IPS-NIHi7 (cell line): ENCODE measurements at regions not wholly inside any gene's neighbourhood (a gene's known extent, or its start where the extent isn't known, plus 50 kb on each side); places are given as distances from the start of the nearest gene placed in this dataset.

Experiments used
- DNase-seq: peaks from one replicate; pipeline ENCODE4 v3.0.0; 2012; ENCODE audit warnings: mixed read lengths; ENCODE audit errors: extremely low spot score

DNA sequence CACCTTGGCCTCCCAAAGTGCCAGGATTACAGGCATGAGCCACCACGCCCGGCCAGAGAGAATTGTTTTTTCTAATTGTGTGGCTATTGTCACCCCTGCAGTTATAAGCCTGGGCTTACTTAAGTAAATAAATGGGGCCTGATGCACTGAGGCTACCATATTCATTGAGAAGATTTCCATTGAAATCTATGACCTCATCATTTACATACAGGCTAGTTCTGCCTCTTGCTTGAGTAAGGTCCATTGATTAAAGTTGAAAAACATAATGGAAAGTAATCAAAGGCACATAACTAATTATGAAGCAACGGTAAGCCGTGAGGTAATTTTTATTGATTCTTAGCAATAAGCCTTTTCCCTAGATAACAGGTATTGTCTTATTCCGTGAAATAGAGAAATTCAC, 788.9 kb downstream of the ADGRL2 start:
- DNase-seq = no peak

DNA sequence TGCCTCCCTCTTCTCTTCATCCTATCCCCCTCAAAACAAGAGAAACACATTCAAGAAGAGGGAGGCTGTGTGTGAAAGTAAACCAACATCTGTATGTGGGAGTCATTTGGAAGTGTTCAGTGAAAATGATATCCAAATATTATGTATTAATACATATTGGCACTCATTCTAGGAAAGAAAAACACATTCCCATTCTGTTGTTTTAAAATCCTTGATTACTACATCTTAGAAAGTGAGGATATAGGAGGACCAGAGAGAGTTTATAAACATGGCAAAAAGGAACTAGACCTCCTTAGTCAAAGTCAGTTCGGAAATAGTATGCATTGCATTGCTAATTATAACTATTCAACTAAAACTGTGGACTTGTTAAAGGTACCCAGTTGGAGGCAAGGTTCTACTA, 786.6 kb downstream of the ADGRL2 start:
- no peak for DNase-seq

DNA sequence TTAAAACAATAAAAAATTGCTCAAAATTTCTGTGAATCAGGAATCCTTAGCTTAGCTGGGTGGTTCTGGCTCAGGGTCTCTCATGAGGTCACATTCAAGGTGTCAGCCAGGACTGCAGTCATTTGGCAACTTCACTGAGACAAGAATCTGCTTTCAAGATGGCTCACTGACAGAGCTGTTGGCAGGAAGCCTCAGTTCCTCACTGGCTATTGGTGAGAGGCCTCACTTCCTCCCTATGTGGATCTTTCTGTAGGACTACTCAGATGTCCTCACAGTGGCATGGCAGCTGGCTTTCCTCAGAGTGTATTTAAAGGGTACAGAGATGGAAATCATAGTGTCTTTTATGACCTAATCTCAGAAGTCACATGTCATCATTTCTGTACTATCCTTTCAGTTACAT, 785.7 kb downstream of the ADGRL2 start:
- DNase-seq = no peak

DNA sequence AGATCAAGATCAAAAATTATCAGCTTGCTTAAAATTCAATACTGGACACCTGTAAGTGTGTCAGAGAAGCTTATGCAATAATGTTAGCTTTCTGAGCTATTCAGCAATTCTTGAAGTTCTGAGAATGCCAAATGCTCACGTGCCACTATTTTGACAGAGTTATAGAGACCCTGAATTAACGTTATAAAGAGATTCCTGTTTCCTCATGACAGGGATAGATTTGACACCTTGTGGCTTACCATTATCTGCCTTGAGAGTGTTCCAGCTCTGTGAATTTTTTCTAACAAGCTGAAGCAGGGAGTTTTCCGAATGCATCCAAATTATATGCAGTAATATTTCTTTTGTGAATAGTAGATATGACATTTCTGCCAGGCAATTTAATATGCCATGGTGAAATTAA, 781.6 kb downstream of the ADGRL2 start:
- DNase-seq = no peak

DNA sequence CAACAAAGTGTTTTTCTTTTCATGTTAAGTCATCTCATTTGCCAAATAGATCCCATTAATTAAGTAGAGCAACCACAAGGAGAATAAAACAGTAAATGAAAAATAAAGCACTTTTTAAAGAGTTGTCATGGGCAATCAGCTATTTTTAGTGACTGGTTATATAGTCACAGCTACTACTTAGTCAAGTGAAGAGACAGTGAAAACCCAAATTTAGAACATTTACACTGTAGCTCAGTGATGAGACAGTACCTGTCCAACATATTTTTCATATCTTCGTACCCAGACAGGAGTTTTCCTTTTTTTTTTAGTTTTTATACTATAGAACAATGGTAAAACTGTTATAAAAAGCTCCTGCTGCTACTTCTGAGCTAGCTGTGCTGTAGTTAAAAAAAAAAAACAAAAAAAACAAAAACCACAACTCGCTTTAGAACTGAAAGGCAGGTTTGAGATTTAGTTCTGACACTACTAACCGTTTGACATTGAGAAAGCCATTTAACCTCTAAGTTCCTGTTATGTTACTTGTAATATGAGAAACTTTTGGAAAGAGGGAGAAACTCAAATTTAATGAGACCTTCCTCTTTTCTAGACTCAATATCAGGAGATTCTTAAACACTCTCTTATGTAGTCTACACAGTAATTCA, 777.5 kb downstream of the ADGRL2 start:
- DNase-seq = no peak

DNA sequence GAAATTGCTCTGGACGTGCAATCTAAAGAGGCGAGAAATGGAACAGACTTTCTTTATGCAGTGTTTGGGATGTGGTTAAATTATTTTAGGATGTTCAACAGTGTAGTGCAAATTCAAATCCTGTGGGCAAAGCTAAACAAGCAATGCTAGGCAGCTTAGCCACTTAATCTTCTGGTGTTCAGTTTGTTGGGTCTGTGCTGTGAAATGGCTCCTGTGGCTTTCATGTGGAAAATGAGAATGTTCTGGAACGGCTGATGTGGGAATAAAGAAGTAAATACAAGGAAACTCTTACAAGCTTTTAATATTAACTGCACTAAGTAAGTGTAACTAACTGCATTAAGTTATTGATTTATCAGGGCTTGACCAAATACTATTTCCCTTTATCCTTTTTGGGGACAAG, 766.6 kb downstream of the ADGRL2 start:
- no peak for DNase-seq

DNA sequence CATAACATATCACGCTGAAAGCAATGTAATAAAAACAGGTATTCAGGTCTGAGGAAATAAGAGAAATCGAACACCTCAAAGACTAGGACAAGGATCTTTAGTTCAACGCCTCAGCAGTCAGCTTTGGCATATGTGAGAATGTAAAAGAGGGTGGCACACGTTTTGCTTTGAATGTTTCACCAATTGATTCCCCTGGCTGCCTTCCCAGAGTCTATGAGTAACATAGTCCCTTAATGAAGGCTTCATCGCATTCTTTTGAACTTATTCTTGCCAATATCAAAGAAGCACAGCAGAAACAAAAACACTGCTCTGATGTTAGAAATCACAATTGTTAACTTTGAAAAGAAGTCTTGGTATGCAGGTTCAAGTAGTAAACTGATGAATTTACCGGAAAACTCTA, 764.8 kb downstream of the ADGRL2 start:
- no peak for DNase-seq

DNA sequence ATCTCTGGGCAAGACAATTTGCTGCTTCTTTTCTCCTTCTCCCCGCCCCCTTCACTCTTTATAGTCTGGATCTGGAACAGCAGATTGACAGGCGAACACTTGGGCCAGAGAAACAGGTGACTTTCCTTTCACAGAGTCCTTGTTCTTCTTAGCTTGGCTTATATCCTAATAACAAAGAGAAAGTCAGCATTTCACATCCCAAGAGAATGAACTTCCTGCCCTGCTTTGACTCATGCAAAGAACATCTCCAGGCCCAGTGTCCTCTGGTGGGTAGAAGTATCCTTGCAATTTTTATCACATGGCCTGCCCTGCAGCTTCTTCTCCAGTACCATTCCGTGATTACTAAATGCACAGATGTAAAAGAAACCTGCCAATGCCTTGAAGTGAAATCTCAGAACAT, 764.4 kb downstream of the ADGRL2 start:
- DNase-seq = peak; percentile 42

DNA sequence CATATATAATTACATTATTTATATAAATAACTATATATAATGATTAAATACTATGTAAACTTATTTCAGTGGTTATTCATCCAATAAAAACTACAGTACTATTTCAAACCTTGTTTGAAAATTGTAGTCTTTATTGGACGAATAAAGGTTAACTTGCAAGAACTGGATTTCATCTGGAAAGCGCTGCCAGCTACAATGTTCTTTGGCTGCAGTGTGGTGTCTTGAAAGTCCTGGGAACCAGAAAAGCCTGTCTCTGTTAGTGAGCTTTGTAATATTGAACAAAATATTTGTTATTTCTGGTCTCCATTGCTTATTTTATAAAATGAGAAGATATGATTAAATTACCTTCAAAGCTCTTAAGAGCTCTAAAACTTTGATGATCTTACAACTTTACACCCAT, 763.6 kb downstream of the ADGRL2 start:
- DNase-seq = no peak

DNA sequence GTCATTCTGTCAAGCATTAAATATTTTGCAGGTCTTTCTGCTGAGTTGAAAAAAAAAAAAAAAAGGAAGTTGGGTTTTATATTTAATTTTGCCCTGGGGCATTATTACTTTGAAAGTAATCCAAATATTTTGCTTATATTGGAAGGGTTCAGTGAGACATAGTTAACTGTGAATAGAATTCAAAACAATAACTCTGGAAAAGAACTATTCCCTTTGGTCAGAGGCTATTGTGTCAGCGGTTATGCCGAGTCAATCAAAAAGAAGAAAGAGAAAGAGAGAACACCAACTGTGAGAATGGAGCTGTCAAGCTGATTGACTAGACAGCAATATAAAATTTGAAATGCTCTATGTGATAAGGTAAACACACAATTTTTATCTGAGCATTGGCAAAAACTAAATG, 761.7 kb downstream of the ADGRL2 start:
- DNase-seq = no peak

DNA sequence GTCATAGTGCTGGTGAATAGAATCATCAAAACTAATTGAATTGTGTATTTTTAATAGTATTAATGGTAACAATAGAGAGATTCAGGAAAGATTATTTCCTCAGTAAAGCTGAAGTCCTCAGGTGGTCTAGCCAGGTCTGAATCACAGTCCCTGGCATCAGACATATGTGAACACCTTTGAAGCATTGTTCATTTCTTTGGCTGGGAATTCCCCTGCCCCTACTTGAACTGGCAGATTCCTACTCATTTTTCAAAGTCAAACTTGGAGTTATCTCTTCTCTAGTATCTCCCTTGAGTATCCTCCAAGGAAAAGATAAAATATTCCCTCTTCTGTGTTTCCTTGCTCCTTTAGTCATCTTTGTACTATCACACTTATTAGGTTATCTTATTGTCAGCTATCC, 759.8 kb downstream of the ADGRL2 start:
- no peak for DNase-seq

DNA sequence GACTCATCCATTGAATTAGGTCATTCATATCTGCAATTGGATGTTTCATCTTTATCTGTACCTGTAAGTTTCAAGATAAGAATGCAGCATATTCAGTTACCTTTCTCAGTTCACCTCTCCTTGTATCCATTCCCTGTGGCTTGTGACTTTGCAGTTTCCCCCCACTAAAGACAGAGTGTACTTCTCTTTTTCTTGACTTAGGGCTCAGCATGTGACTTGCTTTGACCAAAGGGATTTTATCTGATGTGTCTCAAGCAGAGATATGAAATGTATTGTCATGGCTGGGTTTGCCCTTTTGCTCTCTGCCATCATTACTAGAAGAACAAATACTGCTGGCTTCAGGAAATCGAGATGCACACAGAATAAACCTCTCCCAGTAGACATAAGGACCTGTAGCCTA, 754.8 kb downstream of the ADGRL2 start:
- DNase-seq = no peak

DNA sequence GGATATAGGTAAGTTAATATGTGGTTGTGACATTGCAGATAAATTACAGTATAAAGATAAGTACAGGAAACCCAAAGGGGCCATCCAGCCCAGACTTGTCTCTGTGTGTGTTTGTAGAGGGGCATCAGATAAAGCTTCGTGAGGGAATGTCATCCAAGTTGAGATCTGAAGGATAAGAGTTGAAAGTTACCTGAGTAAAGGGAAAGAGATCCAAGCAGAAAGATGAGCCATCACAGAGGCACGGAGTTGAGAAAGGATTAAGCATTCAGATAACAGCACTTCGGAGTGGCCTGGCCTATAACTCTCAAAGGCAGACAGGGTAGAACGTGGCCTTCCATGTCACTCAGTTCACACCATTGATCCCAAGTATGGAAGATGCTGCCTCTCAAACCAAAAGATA, 749.1 kb downstream of the ADGRL2 start:
- DNase-seq = no peak

DNA sequence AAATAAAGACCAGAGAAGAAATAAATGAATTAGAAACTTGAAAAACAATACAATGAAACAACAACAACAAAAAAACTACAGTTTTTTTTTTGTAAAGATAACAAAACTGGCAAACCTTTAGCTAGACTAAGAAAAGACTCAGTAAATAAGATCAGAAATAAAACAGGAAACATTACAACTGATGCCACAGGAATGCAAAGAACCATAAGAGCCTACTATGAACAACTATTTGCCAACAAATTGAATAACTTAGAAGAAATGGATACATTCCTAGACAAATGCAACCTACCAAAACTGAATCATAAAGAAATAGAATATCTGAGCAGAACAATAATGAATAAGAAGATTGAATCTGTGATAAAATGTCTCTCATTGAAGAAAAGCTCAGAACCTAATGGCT, 742.0 kb downstream of the ADGRL2 start:
- no peak for DNase-seq

DNA sequence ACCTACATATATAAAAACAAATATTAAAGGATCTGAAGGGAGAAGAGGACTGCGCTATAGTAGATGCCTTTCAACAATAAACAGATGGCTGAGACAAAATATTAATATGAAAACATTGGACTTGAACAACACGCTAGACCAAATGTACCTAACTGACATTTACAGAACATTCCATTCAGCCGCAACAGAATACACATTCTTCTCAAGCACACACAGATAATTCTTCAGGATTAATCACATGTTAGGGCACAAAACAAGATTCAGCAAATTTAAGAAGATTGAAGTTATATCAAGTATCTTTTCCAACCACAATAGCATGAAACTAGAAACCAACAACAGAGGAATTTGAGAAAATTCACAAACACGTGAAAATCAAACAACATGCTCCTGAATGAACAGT, 741.4 kb downstream of the ADGRL2 start:
- DNase-seq = no peak

DNA sequence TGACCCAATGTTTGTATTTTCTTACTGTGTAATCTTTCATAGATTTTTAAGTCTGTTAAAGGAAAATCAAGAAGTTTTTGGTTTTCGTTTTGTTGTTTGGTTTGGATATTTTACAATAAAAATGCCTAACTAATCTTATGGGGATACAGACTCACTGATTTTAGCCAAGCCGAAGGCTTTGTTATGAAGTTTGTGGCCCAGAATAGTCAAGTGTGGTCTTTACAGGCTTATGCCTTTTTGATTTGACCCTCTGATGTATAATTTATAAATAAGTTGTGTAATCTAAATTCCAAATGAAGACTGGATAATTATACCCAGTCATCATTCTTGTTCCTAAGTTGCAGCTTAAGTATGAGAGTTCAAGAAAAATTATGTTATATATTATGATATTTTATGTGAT, 739.3 kb downstream of the ADGRL2 start:
- DNase-seq = no peak

DNA sequence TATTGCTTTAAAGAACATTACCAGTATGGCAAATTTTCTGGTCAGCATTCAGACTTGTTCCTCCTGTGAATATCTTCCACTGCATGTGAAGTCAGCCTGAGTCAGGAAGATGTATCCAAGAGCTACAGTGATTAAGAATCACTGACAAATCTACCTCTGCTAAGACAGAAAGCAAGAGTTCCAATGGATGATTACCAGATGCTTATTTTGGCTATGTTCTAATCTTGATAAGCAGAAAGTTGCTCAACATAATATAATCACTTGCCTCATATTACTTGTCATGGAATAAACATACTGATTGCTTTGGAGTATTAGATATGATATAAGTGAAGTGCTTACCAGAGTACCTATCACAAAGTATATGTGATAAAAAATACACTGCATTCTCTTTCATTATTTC, 738.1 kb downstream of the ADGRL2 start:
- DNase-seq = no peak

DNA sequence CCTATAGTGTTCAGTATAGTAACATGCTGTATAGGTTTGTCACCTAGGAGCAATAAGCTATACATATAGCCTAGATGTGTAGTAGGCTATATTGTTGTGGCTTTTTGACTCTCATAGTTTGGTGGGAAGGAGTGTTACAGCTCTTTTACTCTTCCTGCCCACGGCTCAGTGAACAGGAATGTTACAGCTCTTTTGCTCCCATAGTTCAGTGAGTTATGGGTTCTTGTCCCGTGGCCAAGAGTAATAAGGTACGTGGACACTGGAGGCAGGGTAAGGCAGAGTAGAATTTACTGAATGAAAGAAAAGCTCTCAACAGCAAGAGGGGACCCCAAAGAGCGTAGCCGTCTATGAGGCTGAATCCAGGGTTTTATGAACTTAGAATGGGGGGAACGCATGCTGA, 734.3 kb downstream of the ADGRL2 start:
- DNase-seq = no peak

DNA sequence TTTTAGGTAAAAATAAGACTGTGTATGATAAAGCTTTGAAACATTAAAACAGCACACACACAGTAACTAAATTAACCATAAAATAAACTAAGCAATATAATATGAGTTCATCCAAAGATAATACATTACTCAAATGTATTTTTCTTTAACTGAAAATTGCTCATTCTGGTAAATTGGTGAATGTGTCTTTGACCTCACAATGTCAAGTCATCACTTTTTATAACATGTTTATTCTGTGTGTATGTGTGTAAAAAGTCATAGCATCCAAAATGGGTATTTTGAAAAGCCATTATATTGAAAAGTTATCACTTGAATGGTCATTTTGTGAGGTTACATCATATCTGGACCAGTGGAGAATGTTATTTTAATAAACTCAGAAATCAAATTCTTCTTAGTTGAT, 724.6 kb downstream of the ADGRL2 start:
- DNase-seq = no peak

DNA sequence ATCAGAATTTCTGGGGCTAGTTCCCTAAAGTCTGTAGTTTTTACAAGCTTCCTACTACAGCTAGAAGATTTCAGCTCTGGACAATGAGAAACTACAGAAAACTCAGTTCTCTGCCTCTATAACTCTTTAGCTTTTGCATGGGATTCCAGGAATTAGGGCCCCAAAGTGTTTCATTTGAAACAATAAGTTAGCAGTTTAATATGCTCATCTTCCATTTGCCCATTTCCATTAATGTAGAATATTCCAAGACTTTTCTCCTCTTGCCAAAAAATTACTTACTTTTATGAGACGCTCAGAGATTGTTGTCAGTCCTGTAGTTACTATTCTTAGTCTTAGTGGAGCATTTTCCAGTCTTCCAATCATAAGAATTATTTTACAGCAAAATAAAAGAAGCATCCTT, 719.9 kb downstream of the ADGRL2 start:
- no peak for DNase-seq

DNA sequence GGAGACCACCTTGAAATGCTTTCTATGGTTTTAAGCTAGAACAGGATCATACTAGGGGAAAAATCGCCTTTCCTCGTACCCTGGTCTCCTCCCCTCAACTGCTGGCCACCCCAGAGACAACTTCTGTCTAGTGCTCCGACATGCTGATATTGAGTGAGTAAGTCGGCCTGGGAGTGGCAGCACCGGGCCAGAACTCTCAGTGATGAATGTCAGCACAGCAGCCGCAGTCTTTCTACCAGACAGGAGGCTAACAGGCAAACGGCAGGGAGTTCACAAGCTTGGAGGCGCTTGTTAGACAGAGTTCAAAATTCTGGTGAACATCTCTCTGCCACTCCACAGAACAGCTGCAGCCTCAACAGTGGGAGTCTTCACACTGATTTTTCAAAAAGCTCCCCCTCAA, 716.9 kb downstream of the ADGRL2 start:
- DNase-seq = peak; percentile 54

DNA sequence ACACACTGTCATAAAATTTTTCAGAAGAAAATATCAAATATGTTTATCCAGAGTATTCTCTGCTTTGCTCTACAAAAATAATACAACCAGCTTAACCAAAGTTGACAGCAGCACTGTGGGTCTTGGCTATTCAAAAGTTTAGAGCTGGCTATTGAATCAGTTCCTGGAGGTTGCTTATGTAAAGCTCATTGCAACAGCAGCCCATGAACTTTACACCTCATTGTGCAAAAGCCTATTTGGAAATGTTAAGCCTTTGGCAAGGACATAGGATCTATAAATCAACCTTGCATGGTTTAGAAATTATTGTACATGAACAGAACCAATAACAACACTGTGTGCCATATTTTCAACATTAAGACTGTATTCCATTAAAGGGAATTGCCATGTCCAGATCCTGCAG, 714.9 kb downstream of the ADGRL2 start:
- DNase-seq = no peak

DNA sequence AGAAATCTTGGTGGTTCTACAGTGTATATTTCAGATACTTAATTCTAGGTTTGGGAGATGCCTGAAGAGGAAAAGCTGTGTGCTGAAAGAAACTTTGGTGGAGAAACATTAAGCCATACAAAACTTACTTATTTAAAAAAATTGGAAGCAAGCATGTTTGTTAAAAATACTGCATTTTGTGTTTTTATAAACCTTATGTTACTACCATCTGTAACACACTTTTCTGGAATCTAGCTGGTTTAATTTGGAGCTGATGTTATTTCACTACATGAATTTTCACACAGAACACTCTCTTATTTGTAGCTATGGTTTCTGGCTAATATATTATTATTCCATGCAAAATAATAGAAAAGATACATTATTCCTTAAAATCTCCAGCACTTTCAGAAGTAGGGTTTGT, 710.7 kb downstream of the ADGRL2 start:
- no peak for DNase-seq

DNA sequence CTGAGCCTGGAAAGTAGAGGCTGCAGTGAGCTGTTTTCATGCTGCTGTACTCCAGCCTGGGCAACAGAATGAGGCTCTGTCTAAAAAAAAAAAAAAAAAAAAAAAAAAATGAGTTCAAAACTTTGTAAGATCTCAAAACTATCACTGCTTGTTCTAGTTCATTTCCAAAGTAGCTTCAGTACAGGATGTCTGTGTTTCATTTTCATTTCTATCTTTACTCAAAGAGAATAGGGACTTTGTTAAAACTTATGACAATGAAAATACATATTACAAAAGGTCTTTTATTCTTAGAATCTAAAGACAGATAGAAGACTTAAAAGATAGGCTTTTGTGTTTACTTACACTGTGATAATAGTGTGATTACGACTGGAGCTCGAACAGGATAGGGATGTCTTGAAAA, 709.7 kb downstream of the ADGRL2 start:
- DNase-seq = no peak

DNA sequence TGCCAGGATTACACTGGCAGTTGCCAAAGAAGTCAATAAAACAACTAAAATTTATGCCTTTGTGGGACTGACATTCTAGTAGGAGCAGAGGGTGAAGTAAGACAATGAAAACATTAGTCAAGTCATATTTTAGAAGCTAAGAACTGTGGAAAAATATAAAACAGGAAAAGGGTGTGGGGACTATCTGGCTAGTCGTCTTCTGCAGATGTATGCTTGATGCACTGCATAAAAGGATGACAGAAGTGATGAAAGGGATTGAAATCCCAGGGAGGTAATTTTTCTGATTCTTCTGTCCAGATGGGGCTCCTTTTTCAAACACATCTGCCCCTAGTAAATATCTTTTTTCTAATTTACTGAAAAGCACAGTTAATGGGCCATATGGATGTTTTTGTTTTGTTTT, 706.3 kb downstream of the ADGRL2 start:
- DNase-seq = no peak
